ENCODE measurements at regions not wholly inside any gene's neighbourhood (a gene's known extent, or its start where the extent isn't known, plus 50 kb on each side); places are given as distances from the start of the nearest gene placed in this dataset.

DNA sequence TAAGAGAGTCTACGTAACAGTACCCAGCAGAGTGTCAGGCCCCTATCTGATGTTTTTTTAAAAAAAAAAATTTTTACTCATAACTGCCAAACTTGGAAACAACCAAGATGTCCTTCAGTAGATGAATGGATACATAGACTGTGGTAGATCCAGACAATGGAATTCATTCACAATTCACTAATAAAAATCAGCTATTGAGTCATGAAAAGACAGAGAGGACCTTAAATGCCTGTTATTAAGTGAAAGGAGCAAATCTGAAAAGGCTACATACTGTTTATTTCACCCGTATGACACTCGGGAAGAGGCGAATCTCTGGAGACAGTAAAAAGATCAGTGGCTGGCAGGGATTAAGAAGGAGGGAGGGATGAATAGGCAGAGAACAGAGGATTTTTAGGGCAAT, 541.4 kb upstream of the TENM4 start:
- no peak overlapping the region for H3K27ac ChIP-seq (ENCODE audit: low read depth, low read length, poor library complexity, severe bottlenecking)
- no peaks in the 10 kb centered on the region for H3K9me2 ChIP-seq (ENCODE audit: low read depth, low read length)

DNA sequence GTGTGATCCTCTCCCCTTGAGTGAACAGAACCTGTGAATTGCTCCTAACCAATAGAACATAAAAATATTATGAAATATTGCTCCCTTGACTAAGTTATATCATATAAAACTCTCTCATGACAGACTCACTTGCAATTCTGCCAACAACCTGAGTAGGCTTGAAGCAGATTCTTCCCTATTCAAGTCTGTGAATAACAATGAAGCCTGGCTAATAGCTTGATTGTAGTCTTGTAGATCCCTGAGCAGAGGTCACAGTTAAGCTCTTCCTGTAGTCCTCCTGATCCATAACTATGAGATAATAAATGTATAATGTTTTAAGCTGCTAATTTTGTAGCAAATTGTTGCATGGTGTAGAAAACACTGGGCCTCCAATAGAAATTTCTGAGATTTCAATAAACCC, 540.1 kb upstream of the TENM4 start:
- H2AFZ ChIP-seq (ENCODE audit: low read length) = no peak overlapping the region
- H3K4me2 ChIP-seq (ENCODE audit: low read length) = no peak overlapping the region
- no peak for TF ChIP-seq EZH2 (IDR thresholded peaks at IDR 0.05; ENCODE audit: borderline replicate concordance, low read length)
- TF ChIP-seq, protein P1, sequence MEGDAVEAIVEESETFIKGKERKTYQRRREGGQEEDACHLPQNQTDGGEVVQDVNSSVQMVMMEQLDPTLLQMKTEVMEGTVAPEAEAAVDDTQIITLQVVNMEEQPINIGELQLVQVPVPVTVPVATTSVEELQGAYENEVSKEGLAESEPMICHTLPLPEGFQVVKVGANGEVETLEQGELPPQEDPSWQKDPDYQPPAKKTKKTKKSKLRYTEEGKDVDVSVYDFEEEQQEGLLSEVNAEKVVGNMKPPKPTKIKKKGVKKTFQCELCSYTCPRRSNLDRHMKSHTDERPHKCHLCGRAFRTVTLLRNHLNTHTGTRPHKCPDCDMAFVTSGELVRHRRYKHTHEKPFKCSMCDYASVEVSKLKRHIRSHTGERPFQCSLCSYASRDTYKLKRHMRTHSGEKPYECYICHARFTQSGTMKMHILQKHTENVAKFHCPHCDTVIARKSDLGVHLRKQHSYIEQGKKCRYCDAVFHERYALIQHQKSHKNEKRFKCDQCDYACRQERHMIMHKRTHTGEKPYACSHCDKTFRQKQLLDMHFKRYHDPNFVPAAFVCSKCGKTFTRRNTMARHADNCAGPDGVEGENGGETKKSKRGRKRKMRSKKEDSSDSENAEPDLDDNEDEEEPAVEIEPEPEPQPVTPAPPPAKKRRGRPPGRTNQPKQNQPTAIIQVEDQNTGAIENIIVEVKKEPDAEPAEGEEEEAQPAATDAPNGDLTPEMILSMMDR (IDR thresholded peaks at IDR 0.05; ENCODE audit: low read length) = no peak
- H3K9me2 ChIP-seq (ENCODE audit: low read depth, low read length) = no peaks in the 10 kb centered on the region
- no peak overlapping the region for H3K27ac ChIP-seq (ENCODE audit: low read depth, low read length, poor library complexity, severe bottlenecking)
- H4K20me1 ChIP-seq (ENCODE audit: insufficient read depth, low read length) = no peaks in the 10 kb centered on the region
- no peaks in the 10 kb centered on the region for H3K79me2 ChIP-seq (ENCODE audit: insufficient read depth, low read length)
- H3K36me3 ChIP-seq (ENCODE audit: insufficient read depth, low read length) = no peaks in the 10 kb centered on the region
- H3K9me3 ChIP-seq (ENCODE audit: low read length) = no peaks in the 10 kb centered on the region
- H3K27me3 ChIP-seq (ENCODE audit: insufficient read depth, low read length) = no peaks in the 10 kb centered on the region
- H3K4me1 ChIP-seq (ENCODE audit: insufficient read depth, low read length, severe bottlenecking) = no peaks in the 10 kb centered on the region
- no peak overlapping the region for H3K9ac ChIP-seq (ENCODE audit: low read length)
- no peaks in the 10 kb centered on the region for H3F3A ChIP-seq (ENCODE audit: insufficient read depth, low read length)
- H3K4me3 ChIP-seq (ENCODE audit: low read depth, low read length, poor library complexity, severe bottlenecking) = no peak overlapping the region

More for the DNA sequence above, 541.4 kb upstream of the TENM4 start:
- no peaks in the 10 kb centered on the region for H3K4me1 ChIP-seq (ENCODE audit: insufficient read depth, low read length, severe bottlenecking)
- H3K4me3 ChIP-seq (ENCODE audit: low read depth, low read length, poor library complexity, severe bottlenecking) = no peak overlapping the region
- H3K9me3 ChIP-seq (ENCODE audit: low read length) = no peaks in the 10 kb centered on the region
- TF ChIP-seq EZH2 (IDR thresholded peaks at IDR 0.05; ENCODE audit: borderline replicate concordance, low read length) = no peak
- TF ChIP-seq, protein P1 (IDR thresholded peaks at IDR 0.05; ENCODE audit: low read length) = no peak
- no peak overlapping the region for H3K9ac ChIP-seq (ENCODE audit: low read length)
- H4K20me1 ChIP-seq (ENCODE audit: insufficient read depth, low read length) = no peaks in the 10 kb centered on the region
- no peak overlapping the region for H2AFZ ChIP-seq (ENCODE audit: low read length)
- no peaks in the 10 kb centered on the region for H3K79me2 ChIP-seq (ENCODE audit: insufficient read depth, low read length)
- H3F3A ChIP-seq (ENCODE audit: insufficient read depth, low read length) = no peaks in the 10 kb centered on the region
- no peaks in the 10 kb centered on the region for H3K36me3 ChIP-seq (ENCODE audit: insufficient read depth, low read length)
- no peaks in the 10 kb centered on the region for H3K27me3 ChIP-seq (ENCODE audit: insufficient read depth, low read length)
- H3K4me2 ChIP-seq (ENCODE audit: low read length) = no peak overlapping the region

DNA sequence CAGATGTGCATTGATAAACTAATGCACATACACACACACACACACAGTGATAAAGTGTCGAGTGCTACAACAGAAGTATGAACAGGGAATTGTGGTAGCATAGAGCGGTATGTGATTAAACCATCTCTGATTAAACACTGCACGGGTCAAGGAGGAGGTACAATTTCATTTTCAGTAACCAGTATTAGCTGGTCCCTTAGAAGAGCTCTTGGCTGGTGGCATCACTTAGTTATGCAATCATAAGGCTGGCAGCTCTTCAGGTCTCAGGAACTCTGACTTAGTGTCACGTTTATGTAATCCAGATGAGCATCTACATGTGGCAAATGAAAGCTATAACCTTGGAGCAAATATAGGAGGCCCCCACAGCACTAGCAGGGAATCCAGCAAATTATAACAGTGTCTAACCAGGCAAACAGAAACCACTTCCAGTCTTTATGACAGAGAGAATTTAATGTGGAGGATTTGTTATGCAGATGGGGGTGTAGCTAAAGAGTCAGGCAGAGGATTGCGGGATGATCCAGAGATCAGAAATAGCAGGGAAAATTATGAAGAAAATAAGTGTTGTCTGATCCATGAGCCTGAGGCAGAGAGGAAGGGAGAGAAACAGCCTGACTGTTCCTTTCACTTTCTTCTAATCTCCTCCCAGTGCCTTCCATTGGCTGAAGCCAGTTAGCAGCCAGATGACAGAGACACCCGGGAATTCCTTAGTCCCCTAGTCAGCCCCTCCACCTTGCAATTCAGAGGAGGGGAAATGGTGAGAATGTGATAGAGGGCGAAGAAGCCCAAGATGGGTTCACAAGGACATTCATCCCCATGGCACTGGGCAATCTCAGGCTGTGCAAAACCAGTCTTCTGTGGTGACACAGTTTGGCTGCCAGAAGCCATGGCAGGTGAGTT, 533.1 kb upstream of the TENM4 start:
- no peak overlapping the region for H2AFZ ChIP-seq (ENCODE audit: low read length)
- no peaks in the 10 kb centered on the region for H3K79me2 ChIP-seq (ENCODE audit: insufficient read depth, low read length)
- no peaks in the 10 kb centered on the region for H3K4me1 ChIP-seq (ENCODE audit: insufficient read depth, low read length, severe bottlenecking)
- H4K20me1 ChIP-seq (ENCODE audit: insufficient read depth, low read length) = no peaks in the 10 kb centered on the region
- H3K27ac ChIP-seq (ENCODE audit: low read depth, low read length, poor library complexity, severe bottlenecking) = no peak overlapping the region
- H3F3A ChIP-seq (ENCODE audit: insufficient read depth, low read length) = no peaks in the 10 kb centered on the region
- no peak overlapping the region for H3K4me3 ChIP-seq (ENCODE audit: low read depth, low read length, poor library complexity, severe bottlenecking)
- H3K9me3 ChIP-seq (ENCODE audit: low read length) = no peaks in the 10 kb centered on the region
- no peaks in the 10 kb centered on the region for H3K27me3 ChIP-seq (ENCODE audit: insufficient read depth, low read length)
- no peak overlapping the region for H3K9ac ChIP-seq (ENCODE audit: low read length)
- no peaks in the 10 kb centered on the region for H3K9me2 ChIP-seq (ENCODE audit: low read depth, low read length)
- H3K4me2 ChIP-seq (ENCODE audit: low read length) = no peak overlapping the region
- TF ChIP-seq, protein P1 (IDR thresholded peaks at IDR 0.05; ENCODE audit: low read length) = no peak
- TF ChIP-seq EZH2 (IDR thresholded peaks at IDR 0.05; ENCODE audit: borderline replicate concordance, low read length) = no peak
- H3K36me3 ChIP-seq (ENCODE audit: insufficient read depth, low read length) = no peaks in the 10 kb centered on the region

Data from OCI-LY1 (cell line).